ENCODE measurements at regions not wholly inside any gene's neighbourhood (a gene's known extent, or its start where the extent isn't known, plus 50 kb on each side); places are given as distances from the start of the nearest gene placed in this dataset.
"Not testable (repeated sequence)": the region's sequence is repeated elsewhere in the genome, so short reads cannot be mapped to it uniquely, and the experiment has no call there.

DNA sequence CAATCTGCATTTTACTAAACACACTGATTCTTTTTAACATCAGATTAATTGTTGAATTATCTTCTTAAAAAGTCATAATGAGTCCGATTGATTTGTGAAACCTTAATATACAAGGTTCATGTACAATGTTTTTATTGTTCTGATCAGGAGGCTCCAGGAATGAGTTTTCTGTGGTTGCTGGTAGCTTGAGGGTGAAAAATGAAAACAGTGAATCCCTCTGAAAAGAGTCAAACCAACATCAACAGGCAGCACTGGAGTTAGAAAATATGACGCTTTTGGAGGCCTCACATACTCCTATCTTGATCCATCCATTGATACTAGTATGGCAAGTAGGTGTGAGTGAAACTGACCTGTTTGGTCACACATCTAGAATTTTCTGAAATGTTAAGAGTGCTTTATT, 216.3 kb upstream of the ETAA1 start:
- no peak overlapping the region for H3K27ac ChIP-seq
- TF ChIP-seq, protein P1, sequence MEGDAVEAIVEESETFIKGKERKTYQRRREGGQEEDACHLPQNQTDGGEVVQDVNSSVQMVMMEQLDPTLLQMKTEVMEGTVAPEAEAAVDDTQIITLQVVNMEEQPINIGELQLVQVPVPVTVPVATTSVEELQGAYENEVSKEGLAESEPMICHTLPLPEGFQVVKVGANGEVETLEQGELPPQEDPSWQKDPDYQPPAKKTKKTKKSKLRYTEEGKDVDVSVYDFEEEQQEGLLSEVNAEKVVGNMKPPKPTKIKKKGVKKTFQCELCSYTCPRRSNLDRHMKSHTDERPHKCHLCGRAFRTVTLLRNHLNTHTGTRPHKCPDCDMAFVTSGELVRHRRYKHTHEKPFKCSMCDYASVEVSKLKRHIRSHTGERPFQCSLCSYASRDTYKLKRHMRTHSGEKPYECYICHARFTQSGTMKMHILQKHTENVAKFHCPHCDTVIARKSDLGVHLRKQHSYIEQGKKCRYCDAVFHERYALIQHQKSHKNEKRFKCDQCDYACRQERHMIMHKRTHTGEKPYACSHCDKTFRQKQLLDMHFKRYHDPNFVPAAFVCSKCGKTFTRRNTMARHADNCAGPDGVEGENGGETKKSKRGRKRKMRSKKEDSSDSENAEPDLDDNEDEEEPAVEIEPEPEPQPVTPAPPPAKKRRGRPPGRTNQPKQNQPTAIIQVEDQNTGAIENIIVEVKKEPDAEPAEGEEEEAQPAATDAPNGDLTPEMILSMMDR (conservative IDR thresholded peaks at IDR 0.05) = no peak

- TF ChIP-seq, protein P1 (conservative IDR thresholded peaks at IDR 0.05) = no peak
- no peak overlapping the region for H3K27ac ChIP-seq
Measured at GRCh38 chr2:67182884-67183283, 214.2 kb upstream of the ETAA1 start.

DNA sequence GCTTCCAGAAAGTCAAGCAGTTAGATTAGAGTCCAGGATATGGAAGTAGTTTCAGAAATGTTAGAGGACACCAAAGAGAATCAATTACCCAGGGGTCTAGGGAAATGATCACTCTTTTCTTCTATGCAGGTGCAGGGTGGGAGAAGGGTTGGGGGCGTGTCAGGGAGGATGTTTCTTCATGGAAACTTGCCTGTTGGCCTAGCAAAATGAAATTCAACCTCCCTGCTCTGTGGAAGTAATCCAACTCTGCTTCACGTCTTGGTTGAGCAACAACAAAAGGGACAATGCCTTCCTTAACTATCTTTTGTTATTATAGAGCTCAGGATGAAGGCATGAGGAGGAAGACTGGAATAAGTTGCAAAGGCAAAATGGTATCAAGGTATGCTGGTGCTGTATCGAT, 210.8 kb upstream of the ETAA1 start:
- H3K27ac ChIP-seq = no peak overlapping the region
- TF ChIP-seq, protein P1 (conservative IDR thresholded peaks at IDR 0.05) = no peak

DNA sequence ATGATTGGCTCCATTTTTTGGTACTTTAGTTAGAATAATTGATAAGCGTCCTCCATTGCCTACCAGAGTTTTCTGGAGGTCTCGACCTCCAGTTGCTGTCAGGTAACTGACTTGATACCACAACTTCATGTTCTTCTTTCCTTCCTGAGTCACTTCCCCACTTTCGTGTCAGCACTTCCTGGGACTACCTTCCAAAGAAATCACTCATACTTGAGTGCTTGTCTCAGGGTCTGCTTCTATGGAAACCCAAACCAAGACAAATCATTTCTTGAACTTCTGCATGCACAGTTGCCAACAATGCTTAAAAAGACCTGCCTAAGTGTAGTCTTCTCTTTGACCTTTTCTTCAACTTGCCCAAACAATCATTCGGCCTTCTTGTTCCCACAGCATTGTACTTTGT, 210.3 kb upstream of the ETAA1 start:
- TF ChIP-seq, protein P1 (conservative IDR thresholded peaks at IDR 0.05) = no peak
- H3K27ac ChIP-seq = no peak overlapping the region

DNA sequence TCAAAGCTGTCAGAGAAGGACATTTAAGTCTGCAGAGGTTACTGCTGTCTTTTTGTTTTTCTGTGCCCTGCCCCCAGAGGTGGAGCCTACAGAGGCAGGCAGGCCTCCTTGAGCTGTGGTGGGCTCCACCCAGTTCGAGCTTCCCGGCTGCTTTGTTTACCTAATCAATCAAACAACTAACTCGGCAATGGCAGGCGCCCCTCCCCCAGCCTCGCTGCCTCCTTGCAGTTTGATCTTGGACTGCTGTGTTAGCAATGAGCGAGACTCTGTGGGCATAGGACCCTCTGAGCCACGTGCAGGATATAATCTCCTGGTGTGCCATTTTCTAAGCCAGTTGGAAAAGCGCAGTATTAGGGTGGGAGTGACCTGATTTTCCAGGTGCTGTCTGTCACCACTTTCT, 201.8 kb upstream of the ETAA1 start:
- H3K27ac ChIP-seq = not testable (repeated sequence)

GRCh38 chr2:67201521-67201920, 195.6 kb upstream of the ETAA1 start:
- TF ChIP-seq, protein P1 (conservative IDR thresholded peaks at IDR 0.05) = no peak

DNA sequence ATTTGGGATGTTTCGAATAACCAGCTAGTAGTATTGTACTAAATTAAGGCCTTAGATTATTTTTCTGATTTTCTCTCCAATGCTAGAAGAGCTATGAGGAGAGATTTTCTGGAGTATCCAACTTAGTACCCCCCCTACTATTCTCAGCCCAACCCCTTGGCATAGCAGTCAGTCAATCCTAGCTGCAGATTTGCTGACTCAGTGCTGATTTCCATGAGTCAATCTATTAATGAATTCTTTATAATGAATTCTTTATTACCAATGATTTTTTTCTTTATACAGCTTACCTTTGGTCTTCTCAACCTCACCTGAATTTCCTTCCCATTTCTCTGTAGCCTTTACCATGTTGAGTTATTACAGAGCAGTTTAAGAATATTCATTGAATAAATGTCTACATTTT, 192.8 kb upstream of the ETAA1 start:
- no peak overlapping the region for H3K27ac ChIP-seq
- TF ChIP-seq, protein P1 (conservative IDR thresholded peaks at IDR 0.05) = no peak

More at GRCh38 chr2:67201521-67201920, 195.6 kb upstream of the ETAA1 start:
- no peak overlapping the region for H3K27ac ChIP-seq

DNA sequence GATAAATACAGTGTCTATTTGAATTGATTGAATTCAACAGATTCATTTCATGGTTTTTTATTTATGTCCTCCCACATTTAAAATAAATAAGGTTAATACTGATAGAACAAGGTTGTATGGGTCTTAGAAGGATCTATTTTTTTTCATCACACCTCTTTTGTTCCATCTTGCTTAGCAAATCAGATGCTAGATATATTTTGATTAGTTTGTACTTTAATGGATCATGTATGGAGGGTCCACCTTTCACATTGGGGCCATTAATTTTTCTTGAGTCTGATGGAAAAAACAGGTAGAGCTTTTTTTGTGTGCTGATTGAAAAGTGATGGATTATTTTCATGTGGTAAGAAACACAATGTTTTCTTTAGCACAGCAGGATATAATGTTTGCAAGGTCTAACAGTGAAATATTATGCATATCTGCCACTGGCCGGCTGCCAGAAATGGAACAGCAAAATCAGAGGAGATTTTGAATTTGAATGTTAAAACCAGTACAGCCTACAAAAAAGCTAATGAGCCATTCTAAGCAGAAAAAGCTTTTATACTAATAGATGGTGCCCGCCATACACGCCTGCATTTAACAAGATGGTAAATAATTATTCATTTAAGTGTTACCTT, 188.1 kb upstream of the ETAA1 start:
- TF ChIP-seq, protein P1 (conservative IDR thresholded peaks at IDR 0.05) = no peak
- no peak overlapping the region for H3K27ac ChIP-seq

Measured in VCaP (cell line).